NT2/D1 (cell line): ENCODE measurements at regions not wholly inside any gene's neighbourhood (a gene's known extent, or its start where the extent isn't known, plus 50 kb on each side); places are given as distances from the start of the nearest gene placed in this dataset.

Experiments used
- SUZ12 ChIP-seq: IDR thresholded peaks from 2 replicates; pipeline ENCODE4 v1.6.1; 2011; ENCODE audit not compliant: insufficient read length, insufficient read depth; ENCODE audit errors: extremely low read depth
- YY1 ChIP-seq: IDR thresholded peaks from 2 replicates; pipeline ENCODE4 v1.6.1; 2011; ENCODE audit not compliant: insufficient read length, insufficient read depth
- ZNF274 ChIP-seq: IDR thresholded peaks from 2 replicates; pipeline ENCODE4 v1.6.1; 2011; ENCODE audit warnings: mild to moderate bottlenecking, low read depth, low read length

DNA sequence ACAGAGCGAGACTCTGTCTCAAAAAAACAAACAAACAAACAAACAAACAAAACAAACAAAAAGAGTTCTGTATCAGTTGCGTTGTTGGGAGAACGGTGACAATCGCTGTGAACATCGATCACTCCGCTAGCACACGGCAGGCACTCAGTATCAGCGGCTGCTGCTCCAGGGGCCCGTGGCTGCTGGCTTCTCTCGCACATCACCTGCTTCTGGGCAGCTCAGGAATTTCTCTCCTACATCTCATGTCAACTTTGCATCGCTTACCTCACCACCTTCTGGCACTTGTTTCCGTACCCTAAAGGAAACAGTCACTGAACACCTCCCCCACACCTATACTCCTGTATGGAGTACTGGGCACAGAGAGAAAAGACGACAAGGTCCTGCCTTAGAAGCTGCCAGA is 70.3 kb upstream of the WNT7B start:
- TF ChIP-seq ZNF274 (no peak), YY1 (no peak), SUZ12 (no peak)
